Neutrophil (primary cell): ENCODE measurements at regions not wholly inside any gene's neighbourhood (a gene's known extent, or its start where the extent isn't known, plus 50 kb on each side); places are given as distances from the start of the nearest gene placed in this dataset.
A peak's percentile ranks its signal among the peaks of the same experiment; 100 is the strongest.

Experiments
- H3K27ac ChIP-seq: fragments of 200-600 bp; sonication (generic); 2 replicates; pipeline ENCODE4 v1.5.1; 2016; ENCODE audit warnings: mild to moderate bottlenecking, moderate library complexity
- H3K27me3 ChIP-seq: fragments of 200-600 bp; sonication (generic); 2 replicates; pipeline ENCODE4 v1.6.0; 2016; ENCODE audit warnings: mild to moderate bottlenecking
- H3K36me3 ChIP-seq: fragments of 200-600 bp; sonication (generic); 2 replicates; pipeline ENCODE4 v1.5.1; 2017
- H3K4me1 ChIP-seq, 2 experiments: fragments of 200-600 bp in 1 of 2; sonication (generic) in 1 of 2; 1 replicate in 1 of 2; 2 replicates in 1 of 2; pipeline versions ENCODE4 v1.5.1 to v1.6.1; 2013 to 2016; ENCODE audit warnings: low read depth in 1 of 2, low read length in 1 of 2, mild to moderate bottlenecking in 1 of 2, moderate library complexity in 1 of 2; ENCODE audit not compliant: control insufficient read depth in 1 of 2, insufficient read depth in 1 of 2
- H3K4me3 ChIP-seq, 2 experiments: fragments of 200-600 bp in 1 of 2; sonication (generic) in 1 of 2; 1 replicate in 1 of 2; 2 replicates in 1 of 2; pipeline ENCODE4 v1.5.1; 2013 to 2016; ENCODE audit warnings: low read depth in 1 of 2, low read length in 1 of 2, mild to moderate bottlenecking in 1 of 2, moderate library complexity in 1 of 2
- H3K9me3 ChIP-seq: fragments of 200-600 bp; sonication (generic); 2 replicates; pipeline ENCODE4 v1.5.1; 2016
- CTCF ChIP-seq: fragments of 200-600 bp; sonication (generic); IDR thresholded peaks from 2 replicates; pipeline ENCODE4 v1.5.1; 2016; ENCODE audit warnings: antibody characterized with exemption

- Histone ChIP-seq H3K4me1 (peaks cover 25% of the 10 kb centered on the region in 2 experiments), H3K27me3 (no peaks in the 10 kb centered on the region), H3K9me3 (no peaks in the 10 kb centered on the region), H3K36me3 (no peaks in the 10 kb centered on the region), H3K27ac (no peak overlapping the region), H3K4me3 (no peak overlapping the region)
- no peak for TF ChIP-seq CTCF
Observed at GRCh38 chr21:38203229-38203628, 53.6 kb upstream of the KCNJ15 start.

- no peaks in the 10 kb centered on the region for H3K36me3 ChIP-seq
- peaks cover 37 to 44% of the 10 kb centered on the region in 2 experiments for H3K4me1 ChIP-seq
- H3K27ac ChIP-seq = peak overlapping the region; percentile 32
- TF ChIP-seq CTCF = no peak
- no peak overlapping the region for H3K4me3 ChIP-seq
- H3K27me3 ChIP-seq = no peaks in the 10 kb centered on the region
- no peaks in the 10 kb centered on the region for H3K9me3 ChIP-seq
Observed at GRCh38 chr21:38205940-38206339, 50.9 kb upstream of the KCNJ15 start.

- no peak for TF ChIP-seq CTCF
- Histone ChIP-seq H3K9me3 (no peaks in the 10 kb centered on the region), H3K27ac (no peak overlapping the region), H3K27me3 (no peaks in the 10 kb centered on the region), H3K36me3 (no peaks in the 10 kb centered on the region), H3K4me3 (no peak overlapping the region), H3K4me1 (peaks cover 37 to 44% of the 10 kb centered on the region in 2 experiments)
Observed at GRCh38 chr21:38206646-38207045, 50.1 kb upstream of the KCNJ15 start.
